T47D (cell line): ENCODE measurements at regions not wholly inside any gene's neighbourhood (a gene's known extent, or its start where the extent isn't known, plus 50 kb on each side); places are given as distances from the start of the nearest gene placed in this dataset.

Experiments used
- DNase-seq, 2 experiments: peaks; one replicate each; pipeline versions ENCODE4 v3.0.0 to v3.0.0-alpha.2; 2011 to 2012; ENCODE audit warnings: low read depth in 1 of 2, low spot score in 1 of 2
- JUND ChIP-seq: IDR thresholded peaks from 2 replicates; pipeline ENCODE4 v1.6.1; 2012; ENCODE audit warnings: low read depth
- in situ Hi-C: cut with HindIII; loops from 2 replicates; pipeline ENCODE4 v1.10.0; 2016; ENCODE audit warnings: low sequenced_read_pairs, low pct_unique_long_range_greater_than_20kb

DNA sequence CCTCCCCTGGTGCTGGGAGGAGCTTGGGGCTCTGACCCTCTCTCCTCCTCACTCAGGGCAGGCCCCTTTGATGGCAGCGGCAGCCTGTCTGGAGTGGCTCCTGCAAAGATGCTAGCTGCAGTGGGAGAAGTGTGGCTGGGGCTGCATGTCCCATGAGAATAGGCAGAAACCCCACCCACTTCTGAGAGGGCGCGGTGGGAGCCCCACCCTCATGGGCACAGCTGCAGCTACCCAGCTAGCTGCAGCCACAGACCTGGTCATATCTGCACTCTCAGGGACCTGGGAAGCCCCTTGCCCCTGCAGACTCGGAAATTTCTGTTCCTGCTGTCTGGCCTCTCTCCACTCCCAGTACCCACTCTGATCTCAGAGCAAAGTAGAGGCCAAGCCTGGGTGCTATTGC is 72.2 kb upstream of the BRD7 start:
- TF ChIP-seq JUND = no peak
- DNase-seq = no peak
- in situ Hi-C loops = no loop called here

DNA sequence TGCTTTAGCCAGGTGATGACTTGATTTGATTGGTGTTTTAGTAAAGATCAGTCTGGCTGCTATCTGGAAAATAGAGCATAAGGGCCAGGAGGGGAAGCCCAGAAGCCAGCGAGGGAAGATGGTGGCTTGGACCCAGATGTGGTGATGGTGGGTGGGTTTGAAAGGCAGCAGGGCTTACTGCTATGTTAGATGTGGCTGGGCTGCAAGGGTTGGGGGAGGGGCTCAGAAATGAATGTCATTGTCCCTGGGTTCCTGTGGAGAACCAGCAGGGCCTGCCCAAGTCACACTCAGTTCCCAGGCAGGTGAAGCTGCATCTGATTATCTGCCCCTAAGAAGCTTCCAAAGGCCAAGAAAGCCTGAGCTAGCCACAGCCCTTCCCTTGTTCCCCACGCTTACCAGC is 71.7 kb upstream of the BRD7 start:
- no peak for TF ChIP-seq JUND
- no peak for DNase-seq
- in situ Hi-C loops = no loop called here

DNA sequence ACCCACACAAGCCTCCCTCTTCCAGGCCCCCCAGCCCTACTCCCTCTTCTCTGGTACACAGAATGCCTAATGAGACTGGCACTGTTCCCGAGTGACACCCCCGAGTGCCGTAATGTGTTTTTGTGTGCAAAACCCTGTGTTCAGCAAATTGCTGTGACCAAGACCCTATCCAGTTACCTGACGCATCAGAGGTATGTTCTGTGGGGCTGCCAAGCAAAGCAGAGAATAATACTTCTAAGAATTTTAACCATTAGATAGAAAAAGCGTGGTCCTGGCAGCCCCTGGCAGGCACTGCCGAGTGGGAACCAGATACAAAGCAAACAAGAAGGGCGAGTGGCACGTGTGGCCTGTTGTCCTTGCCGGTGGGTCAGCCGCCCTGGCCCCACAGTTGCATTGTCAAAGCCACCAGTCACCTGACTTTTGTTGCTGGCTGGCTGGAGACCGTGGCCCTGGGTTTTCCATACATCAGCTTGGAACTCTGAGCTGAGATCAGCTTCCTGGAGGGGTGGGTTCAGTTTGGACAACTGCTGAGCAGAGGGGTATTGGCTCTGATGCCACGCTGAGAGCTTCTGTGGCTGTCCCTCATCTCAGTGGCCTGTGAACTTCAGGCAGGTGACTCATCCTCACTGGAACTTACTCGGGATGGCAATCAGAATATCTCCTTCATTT is 69.1 kb upstream of the BRD7 start:
- in situ Hi-C loops = no loop called here
- TF ChIP-seq JUND = no peak
- no peak for DNase-seq

DNA sequence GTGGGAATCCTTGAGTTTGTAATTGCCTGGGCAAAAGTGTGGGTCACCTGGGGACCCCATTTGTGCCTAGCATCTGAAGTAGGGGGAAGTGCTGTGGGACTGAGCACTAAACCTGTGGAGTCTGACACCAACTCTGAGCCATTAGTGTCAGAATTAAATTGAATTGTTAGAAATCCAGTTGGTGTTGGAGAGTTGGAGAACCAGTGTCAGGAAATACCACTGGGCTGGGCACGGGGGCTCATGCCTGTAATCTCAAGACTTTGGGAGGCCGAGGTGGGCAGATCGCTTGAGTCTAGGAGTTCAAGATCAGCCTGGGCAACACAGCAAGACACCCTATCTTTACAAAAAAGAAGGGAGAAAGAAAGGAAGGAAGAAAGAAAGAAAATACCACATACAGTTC is 67.5 kb upstream of the BRD7 start:
- TF ChIP-seq JUND = no peak
- in situ Hi-C loops = no loop called here
- DNase-seq = no peak

DNA sequence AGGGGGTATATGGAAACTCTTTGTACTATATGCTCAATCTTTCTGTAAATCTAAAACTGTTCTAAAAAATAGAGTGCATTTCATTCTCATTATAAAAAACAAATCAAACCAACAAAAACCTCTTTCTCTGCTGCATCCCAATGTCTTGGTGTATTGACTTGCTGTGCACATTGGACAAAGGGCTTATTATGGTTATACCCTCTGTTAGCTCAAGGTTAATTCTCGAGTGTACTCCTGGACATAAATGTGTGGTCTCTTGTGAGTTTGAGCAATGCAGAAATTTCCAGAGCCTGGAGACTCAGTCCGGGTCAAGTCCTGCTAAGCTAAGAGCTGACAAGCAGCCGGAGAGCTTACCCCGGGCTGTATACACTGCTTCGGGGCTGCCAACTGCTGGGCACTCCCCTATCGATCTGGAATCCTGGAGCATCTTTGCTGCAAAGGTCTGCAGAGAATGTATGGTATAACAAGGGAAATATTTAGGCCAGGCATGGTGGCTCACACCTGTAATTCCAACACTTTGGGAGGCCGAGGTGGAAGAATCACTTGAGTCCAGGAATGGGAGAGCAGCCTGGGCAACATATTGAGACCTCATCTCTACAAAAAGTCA is 66.2 kb upstream of the BRD7 start:
- DNase-seq = no peak
- no peak for TF ChIP-seq JUND
- in situ Hi-C loops = no loop called here

DNA sequence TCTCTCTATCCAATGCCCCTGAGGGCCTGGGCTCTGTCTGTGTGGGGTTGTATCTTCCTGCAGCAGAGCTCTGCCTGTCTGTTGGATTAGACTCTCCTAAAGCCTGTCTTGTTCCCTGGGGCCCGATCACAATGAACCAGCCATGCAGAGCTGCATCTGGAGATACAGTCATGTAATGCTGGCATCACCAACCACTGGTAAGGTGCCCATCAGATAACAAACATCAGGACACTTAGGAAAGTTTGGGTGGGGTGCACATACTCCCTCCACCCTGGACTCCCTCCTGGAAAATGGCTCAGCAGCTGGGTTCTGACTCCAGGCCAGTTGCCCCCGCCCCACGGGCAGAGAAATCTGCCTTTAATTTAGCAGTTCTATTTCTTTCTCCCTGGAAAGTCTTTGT is 61.3 kb upstream of the BRD7 start:
- in situ Hi-C loops = no loop called here
- no peak for TF ChIP-seq JUND
- DNase-seq = no peak

DNA sequence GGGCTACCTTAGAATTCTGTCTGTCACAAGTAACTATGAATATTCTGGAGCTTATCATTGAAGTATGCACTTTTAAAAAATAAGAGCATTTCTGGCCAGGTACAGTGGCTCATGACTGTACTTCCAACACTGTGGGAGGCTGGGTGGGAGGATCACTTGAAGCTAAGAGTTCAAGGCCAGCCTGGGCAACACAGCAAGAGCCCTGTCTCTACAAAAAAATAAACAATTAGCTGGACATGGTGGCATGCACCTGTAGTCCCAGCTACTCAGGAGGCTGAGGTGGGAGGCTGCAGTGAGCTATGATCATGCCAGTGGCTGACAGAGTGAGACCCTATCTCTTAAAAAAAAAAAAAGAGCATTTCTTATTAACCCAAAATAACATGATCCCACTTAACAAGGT is 60.0 kb upstream of the BRD7 start:
- in situ Hi-C loops = no loop called here
- TF ChIP-seq JUND = no peak
- DNase-seq = no peak

DNA sequence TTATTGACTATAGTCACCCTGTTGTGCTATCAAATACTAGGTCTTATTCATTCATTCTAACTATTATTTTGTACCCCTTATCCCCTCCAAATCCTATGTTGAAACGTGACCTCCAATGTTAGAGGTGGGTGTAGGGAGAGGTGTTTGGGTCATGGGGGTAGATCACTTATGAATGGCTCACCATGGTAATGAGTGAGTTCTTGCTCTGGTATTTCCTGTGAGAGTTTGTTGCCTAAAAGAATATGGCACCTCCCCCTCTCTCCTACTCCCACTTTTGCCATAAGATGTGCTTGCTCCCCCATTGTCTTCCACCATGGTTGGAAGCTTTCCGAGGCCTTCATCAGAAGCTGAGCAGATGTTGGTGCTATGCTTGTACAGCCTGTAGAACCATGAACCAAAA is 59.3 kb upstream of the BRD7 start:
- in situ Hi-C loops = no loop called here
- DNase-seq = no peak
- TF ChIP-seq JUND = no peak

DNA sequence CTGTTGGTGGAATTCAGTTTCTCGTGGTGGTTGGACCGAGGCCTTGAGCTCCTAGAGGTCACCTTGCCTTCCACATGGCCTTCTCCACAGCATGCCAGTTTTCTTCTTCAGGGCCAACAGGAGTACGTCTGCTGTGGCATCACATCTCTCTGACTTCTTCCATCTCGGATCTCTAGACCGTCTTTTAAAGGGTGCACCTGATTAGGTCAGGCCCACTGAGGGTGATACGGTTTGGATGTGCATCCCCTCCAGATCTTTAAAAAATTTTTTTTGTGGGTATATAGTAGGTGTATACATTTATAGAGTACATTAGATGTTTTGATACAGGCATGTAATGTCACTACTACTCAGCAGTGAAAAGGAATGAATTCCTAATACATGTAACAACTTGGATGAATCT is 58.3 kb upstream of the BRD7 start:
- TF ChIP-seq JUND = no peak
- in situ Hi-C loops = no loop called here

DNA sequence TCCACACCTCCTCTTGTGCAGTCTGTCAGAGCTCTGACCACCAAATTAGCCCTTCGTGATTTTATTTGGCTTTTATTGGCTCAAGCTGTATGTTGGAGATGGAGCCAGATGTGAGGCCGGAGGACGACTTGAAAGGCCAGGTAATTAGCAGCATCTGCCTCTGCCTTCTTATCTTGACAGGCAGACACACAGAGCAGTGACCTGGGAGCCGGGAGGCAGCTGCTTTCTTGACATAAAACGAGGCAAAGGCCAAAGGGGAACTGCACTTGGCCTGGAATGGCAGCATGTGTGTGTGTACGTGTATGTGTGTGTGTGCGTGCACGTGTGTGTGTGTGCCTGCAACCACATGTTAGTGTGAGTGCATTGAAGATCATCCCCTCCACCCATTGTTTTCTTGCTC is 56.9 kb upstream of the BRD7 start:
- in situ Hi-C loops = no loop called here
- DNase-seq = no peak
- TF ChIP-seq JUND = no peak

More for the DNA sequence above, 58.3 kb upstream of the BRD7 start:
- DNase-seq = no peak

DNA sequence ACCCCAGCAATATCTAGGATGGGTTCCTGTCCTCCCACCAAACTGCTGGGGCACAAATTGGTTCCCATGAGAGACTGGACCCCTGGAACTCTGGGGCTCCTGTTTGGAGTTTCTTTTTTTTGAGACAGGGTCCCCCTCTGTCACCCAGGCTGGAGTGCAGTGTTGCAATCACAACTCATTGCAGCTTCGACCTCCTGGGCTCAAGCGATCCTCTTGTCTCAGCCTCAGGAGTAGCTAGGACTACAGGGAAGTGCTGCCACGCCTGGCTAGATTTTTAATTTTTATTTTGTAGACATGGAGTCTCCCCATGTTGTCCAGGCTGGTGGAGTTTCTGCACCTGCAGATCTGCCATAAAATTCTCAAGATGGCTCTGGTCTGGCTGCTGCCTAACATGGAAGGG is 56.3 kb upstream of the BRD7 start:
- DNase-seq = no peak
- in situ Hi-C loops = no loop called here
- TF ChIP-seq JUND = no peak

DNA sequence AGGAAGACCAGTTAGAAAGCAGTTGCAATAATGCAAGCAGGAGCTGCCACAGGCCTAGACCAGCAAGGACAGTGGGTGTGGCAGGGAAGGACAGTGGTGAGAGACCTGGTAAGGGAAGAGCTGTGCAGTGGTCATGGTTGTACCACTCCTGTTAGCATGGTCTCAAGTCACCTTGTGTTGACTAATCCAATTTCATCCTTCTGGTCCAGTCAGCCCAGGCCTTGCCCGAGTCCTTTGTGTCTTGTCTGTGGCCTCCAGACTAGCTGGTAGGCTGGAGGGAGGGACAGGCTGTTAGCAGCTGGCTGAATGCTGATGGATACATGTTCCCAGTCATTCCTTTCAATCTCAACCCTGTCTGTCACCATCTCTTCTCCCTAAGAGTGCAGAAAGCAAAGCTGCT is 54.1 kb upstream of the BRD7 start:
- no peak for TF ChIP-seq JUND
- DNase-seq = no peak
- in situ Hi-C loops = no loop called here

DNA sequence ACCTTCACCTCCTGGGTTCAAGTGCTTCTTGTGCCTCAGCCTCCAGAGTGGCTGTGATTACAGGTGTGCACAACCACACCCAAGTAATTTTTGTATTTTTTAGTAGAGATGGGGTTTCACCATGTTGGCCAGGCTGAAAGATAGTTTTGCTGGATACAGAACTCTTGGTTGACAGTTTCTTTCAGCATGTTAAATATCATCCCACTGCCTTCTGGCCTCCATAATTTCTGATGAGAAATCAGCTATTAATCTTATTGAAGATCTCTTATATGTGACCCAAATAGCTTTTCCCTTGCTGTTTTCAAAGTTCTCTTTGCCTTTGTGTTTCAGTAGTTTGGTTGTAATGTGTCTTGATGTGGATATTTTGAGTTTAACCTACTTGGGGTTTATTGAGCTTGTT is 50.3 kb upstream of the BRD7 start:
- in situ Hi-C loops = no loop called here
- DNase-seq = no peak
- TF ChIP-seq JUND = no peak
